Hepatocyte (in vitro differentiated cells): ENCODE measurements at regions not wholly inside any gene's neighbourhood (a gene's known extent, or its start where the extent isn't known, plus 50 kb on each side); places are given as distances from the start of the nearest gene placed in this dataset.

Experiments
- CTCF ChIP-seq: fragments of 200-600 bp; sonication (generic); IDR thresholded peaks from 2 replicates; pipeline ENCODE4 v1.5.1; 2016; ENCODE audit warnings: antibody characterized with exemption, mild to moderate bottlenecking; ENCODE audit not compliant: poor library complexity
- EZH2 ChIP-seq: fragments of 200-600 bp; sonication (generic); IDR thresholded peaks from 2 replicates; pipeline ENCODE4 v1.6.1; 2016; ENCODE audit warnings: antibody characterized with exemption, mild to moderate bottlenecking, borderline replicate concordance
- EZH2phosphoT487 ChIP-seq: fragments of 200-600 bp; sonication (generic); IDR thresholded peaks from one replicate; pipeline ENCODE4 v1.6.1; 2018; ENCODE audit warnings: antibody characterized with exemption, mild to moderate bottlenecking, low read depth, moderate library complexity; ENCODE audit not compliant: unreplicated experiment, severe bottlenecking

- TF ChIP-seq CTCF: no peak
- TF ChIP-seq EZH2: no peak
- no peak for TF ChIP-seq EZH2phosphoT487
These were observed 457.4 kb upstream of the ATP2B1 start for GRCh38 chr12:90166012-90166411.
